PC-3 (cell line): ENCODE measurements at regions not wholly inside any gene's neighbourhood (a gene's known extent, or its start where the extent isn't known, plus 50 kb on each side); places are given as distances from the start of the nearest gene placed in this dataset.

Experiments
- ATAC-seq: fragments of 200-7000 bp; cut with Tn5 transposase; 2 replicates; pipeline ENCODE4 v1.9.1; 2020; ENCODE audit warnings: mild to moderate bottlenecking, moderate library complexity
- BruUV-seq: library from RNA; stranded (reverse); fragments of 400-500 nt; replicated peaks from 2 replicates; lab custom pipeline; 2021; lab: Mats Ljungman, UMichigan
- CTCF ChIA-PET: fragments of 300-600 bp; sonication (Branson Sonifier 250); formaldehyde crosslinking; loops from one replicate; lab custom pipeline; 2022; ENCODE audit warnings: antibody characterized with exemption; lab: Charles Lee
- POLR2A ChIA-PET: fragments of 300-600 bp; sonication (Branson Sonifier 250); formaldehyde crosslinking; loops from one replicate; lab custom pipeline; 2022; ENCODE audit warnings: antibody characterized with exemption; ENCODE audit not compliant: unreplicated experiment; lab: Charles Lee
- DNase-seq: peaks from one replicate; pipeline ENCODE4 v3.0.0-alpha.2; 2015
- H2AFZ ChIP-seq: fragments of 300-600 bp; sonication (generic); 2 replicates; pipeline ENCODE4 v1.6.0; 2016; ENCODE audit warnings: antibody characterized with exemption, low read length
- H3F3A ChIP-seq: fragments of 300-600 bp; sonication (generic); one replicate; pipeline ENCODE4 v1.6.0; 2017; ENCODE audit warnings: antibody characterized with exemption, low read length, control low read depth, mild to moderate bottlenecking; ENCODE audit not compliant: unreplicated experiment
- H3K27ac ChIP-seq: fragments of 300-600 bp; sonication (generic); 2 replicates; pipeline ENCODE4 v1.5.1; 2016; ENCODE audit warnings: mild to moderate bottlenecking, low read length
- H3K27me3 ChIP-seq: fragments of 300-600 bp; sonication (generic); 2 replicates; pipeline ENCODE4 v1.6.1; 2016; ENCODE audit warnings: low read length, mixed read lengths
- H3K36me3 ChIP-seq: fragments of 300-600 bp; sonication (generic); 2 replicates; pipeline ENCODE4 v1.6.1; 2016; ENCODE audit warnings: low read depth, mixed run types, low read length, mixed read lengths
- H3K4me1 ChIP-seq: fragments of 300-600 bp; sonication (generic); 2 replicates; pipeline ENCODE4 v1.5.1; 2016; ENCODE audit warnings: low read length; ENCODE audit not compliant: insufficient read depth
- H3K4me2 ChIP-seq: fragments of 300-600 bp; sonication (generic); 2 replicates; pipeline ENCODE4 v1.6.0; 2016; ENCODE audit warnings: low read length
- H3K4me3 ChIP-seq: fragments of 300-600 bp; sonication (generic); 2 replicates; pipeline ENCODE4 v1.5.1; 2016; ENCODE audit warnings: mild to moderate bottlenecking, low read length, mixed read lengths
- H3K79me2 ChIP-seq: fragments of 300-600 bp; sonication (generic); 2 replicates; pipeline ENCODE4 v1.6.1; 2017; ENCODE audit warnings: low read length, mixed read lengths
- H3K9ac ChIP-seq: fragments of 300-600 bp; sonication (generic); 2 replicates; pipeline ENCODE4 v1.6.0; 2016; ENCODE audit warnings: mild to moderate bottlenecking, low read length
- H3K9me2 ChIP-seq: fragments of 300-600 bp; sonication (generic); replicated peaks from 2 replicates; pipeline ENCODE4 v1.6.1; 2016; ENCODE audit warnings: mixed run types, low read length, mixed read lengths
- H3K9me3 ChIP-seq: fragments of 300-600 bp; sonication (generic); 2 replicates; pipeline ENCODE4 v1.6.1; 2016; ENCODE audit warnings: low read length, mixed read lengths
- H4K20me1 ChIP-seq: fragments of 300-600 bp; sonication (generic); 2 replicates; pipeline ENCODE4 v1.6.1; 2016; ENCODE audit warnings: low read length, mixed read lengths
- EZH2 ChIP-seq: fragments of 300-600 bp; sonication (generic); IDR thresholded peaks from one replicate; pipeline ENCODE4 v1.6.1; 2017; ENCODE audit warnings: antibody characterized with exemption, mild to moderate bottlenecking, low read length; ENCODE audit not compliant: unreplicated experiment
- EZH2phosphoT487 ChIP-seq: fragments of 300-600 bp; sonication (generic); IDR thresholded peaks from 2 replicates; pipeline ENCODE4 v1.6.1; 2018; ENCODE audit warnings: mild to moderate bottlenecking, antibody characterized with exemption, low read length, borderline replicate concordance
- intact Hi-C: fragments of 100-400 bp; cut with micrococcal nuclease; formaldehyde crosslinking; loops from 2 replicates; pipeline ENCODE4 v1.9.0; 2023
- TF ChIP-seq, protein P1 (sequence below): fragments of 300-600 bp; sonication (generic); conservative IDR thresholded peaks from 2 replicates; pipeline ENCODE4 v1.5.1; 2017; ENCODE audit warnings: antibody characterized with exemption, low read depth, mild to moderate bottlenecking, low read length

DNA sequence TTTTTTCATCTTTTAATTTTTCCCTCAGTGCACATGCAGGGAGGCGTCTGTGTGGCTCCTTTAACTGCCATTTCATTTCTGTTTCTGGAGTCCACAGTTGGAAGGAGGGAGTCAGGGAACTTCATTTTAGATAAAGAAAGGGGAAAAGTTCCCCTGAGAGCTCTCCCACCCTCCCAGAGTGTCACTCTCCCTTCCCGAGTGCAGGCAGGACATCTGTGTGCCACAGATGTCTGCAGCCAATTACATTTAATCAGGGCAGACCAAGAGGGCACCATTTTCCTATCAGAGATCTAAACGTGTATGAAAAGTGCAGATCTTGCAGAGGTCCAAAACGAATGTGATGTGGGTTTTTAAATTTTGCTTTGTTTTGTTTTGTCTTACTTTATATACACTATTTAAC lies 96.6 kb downstream of the PXDC1 start:
- intact Hi-C loops, result no loop called here
- Histone ChIP-seq H3K4me2 (no peak overlapping the region), H3F3A (no peaks in the 10 kb centered on the region), H3K27me3 (no peaks in the 10 kb centered on the region), H3K27ac (no peak overlapping the region), H3K9me2 (no peaks in the 10 kb centered on the region), H3K36me3 (no peaks in the 10 kb centered on the region), H2AFZ (no peak overlapping the region), H3K79me2 (no peaks in the 10 kb centered on the region), H4K20me1 (no peaks in the 10 kb centered on the region), H3K4me1 (no peaks in the 10 kb centered on the region), H3K9me3 (no peaks in the 10 kb centered on the region), H3K4me3 (no peak overlapping the region), H3K9ac (no peak overlapping the region)
- DNase-seq (no peak), ATAC-seq (no peak)
- BruUV-seq, result no TSS peak
- ChIA-PET CTCF (no interaction called here), POLR2A (interaction anchor here (0.6 kb wide), 1 partner anchor 912 kb away, joined by 5 read pairs; no protein-coding TSS in a partner anchor)
- TF ChIP-seq EZH2, result no peak
- TF ChIP-seq, protein P1, sequence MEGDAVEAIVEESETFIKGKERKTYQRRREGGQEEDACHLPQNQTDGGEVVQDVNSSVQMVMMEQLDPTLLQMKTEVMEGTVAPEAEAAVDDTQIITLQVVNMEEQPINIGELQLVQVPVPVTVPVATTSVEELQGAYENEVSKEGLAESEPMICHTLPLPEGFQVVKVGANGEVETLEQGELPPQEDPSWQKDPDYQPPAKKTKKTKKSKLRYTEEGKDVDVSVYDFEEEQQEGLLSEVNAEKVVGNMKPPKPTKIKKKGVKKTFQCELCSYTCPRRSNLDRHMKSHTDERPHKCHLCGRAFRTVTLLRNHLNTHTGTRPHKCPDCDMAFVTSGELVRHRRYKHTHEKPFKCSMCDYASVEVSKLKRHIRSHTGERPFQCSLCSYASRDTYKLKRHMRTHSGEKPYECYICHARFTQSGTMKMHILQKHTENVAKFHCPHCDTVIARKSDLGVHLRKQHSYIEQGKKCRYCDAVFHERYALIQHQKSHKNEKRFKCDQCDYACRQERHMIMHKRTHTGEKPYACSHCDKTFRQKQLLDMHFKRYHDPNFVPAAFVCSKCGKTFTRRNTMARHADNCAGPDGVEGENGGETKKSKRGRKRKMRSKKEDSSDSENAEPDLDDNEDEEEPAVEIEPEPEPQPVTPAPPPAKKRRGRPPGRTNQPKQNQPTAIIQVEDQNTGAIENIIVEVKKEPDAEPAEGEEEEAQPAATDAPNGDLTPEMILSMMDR, result no peak
- TF ChIP-seq EZH2phosphoT487, result no peak

DNA sequence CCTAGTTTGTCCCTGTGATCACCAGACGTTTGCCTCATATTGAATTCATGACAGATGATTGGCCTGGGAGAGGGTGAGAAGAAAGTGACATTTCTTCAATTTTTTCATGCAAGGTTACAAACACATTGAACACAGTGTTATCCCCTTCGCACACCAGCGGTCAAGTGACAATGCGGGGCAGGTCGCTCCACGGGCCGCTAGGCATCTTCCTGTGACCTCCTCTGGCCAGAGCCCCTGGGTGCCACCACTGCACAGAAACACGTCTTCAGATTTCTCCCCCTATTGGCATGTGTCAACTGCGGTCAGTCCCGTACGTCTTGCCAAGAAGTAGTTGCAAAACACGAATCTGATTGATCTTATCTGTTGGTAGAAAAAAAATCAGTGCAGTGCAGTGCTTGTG lies 97.1 kb downstream of the PXDC1 start:
- no peaks in the 10 kb centered on the region for H4K20me1 ChIP-seq
- no peaks in the 10 kb centered on the region for H3K4me1 ChIP-seq
- intact Hi-C loops, result no loop called here
- no peaks in the 10 kb centered on the region for H3K36me3 ChIP-seq
- DNase-seq (no peak), ATAC-seq (no peak)
- no peak overlapping the region for H3K27ac ChIP-seq
- H2AFZ ChIP-seq, result no peak overlapping the region
- BruUV-seq, result no TSS peak
- no peaks in the 10 kb centered on the region for H3K9me2 ChIP-seq
- H3K4me3 ChIP-seq, result no peak overlapping the region
- POLR2A ChIA-PET, result no interaction called here
- CTCF ChIA-PET, result no interaction called here
- no peaks in the 10 kb centered on the region for H3K79me2 ChIP-seq
- no peak for TF ChIP-seq EZH2
- no peak for TF ChIP-seq EZH2phosphoT487
- TF ChIP-seq, protein P1, result no peak
- no peak overlapping the region for H3K9ac ChIP-seq
- H3K9me3 ChIP-seq, result no peaks in the 10 kb centered on the region
- no peaks in the 10 kb centered on the region for H3K27me3 ChIP-seq
- H3F3A ChIP-seq, result no peaks in the 10 kb centered on the region
- H3K4me2 ChIP-seq, result no peak overlapping the region

DNA sequence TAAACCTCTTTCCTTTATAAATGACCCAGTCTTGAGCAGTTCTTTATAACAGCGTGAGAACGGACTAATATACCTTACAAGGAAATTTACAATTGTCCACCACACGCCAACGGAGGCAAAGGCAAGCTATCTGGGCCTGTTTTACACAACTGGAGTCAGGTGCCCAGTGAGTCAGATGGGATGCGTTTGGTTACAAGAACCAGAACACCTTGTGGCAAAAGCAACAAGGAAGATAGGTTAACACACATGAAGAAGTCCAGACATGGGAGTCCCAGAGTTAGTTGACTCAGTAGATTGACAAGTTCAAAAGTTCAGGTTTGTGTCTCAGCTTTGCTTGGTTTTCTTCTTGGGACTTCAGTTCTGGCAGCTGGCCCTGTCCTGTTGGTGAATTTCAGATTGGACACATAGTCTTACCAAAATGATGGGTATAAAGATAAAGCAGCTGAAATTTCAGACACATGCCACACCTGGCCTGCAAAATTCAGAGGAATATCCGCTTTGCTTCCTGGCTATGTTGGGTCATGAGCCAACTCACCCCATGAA lies 97.9 kb downstream of the PXDC1 start:
- TF ChIP-seq EZH2phosphoT487 (no peak), EZH2 (no peak)
- TF ChIP-seq, protein P1, result no peak

More for the DNA sequence above, 97.9 kb downstream of the PXDC1 start:
- H3F3A ChIP-seq, result no peaks in the 10 kb centered on the region
- no peak overlapping the region for H2AFZ ChIP-seq
- H3K27ac ChIP-seq, result no peak overlapping the region
- no peaks in the 10 kb centered on the region for H3K79me2 ChIP-seq
- ATAC-seq (no peak), DNase-seq (no peak)
- no peak overlapping the region for H3K9ac ChIP-seq
- H3K4me3 ChIP-seq, result no peak overlapping the region
- BruUV-seq, result no TSS peak
- ChIA-PET POLR2A (interaction anchor here (0.6 kb wide), 1 partner anchor 378 kb away, joined by 4 read pairs; no protein-coding TSS in a partner anchor), CTCF (no interaction called here)
- no peak overlapping the region for H3K4me2 ChIP-seq
- H3K9me2 ChIP-seq, result no peaks in the 10 kb centered on the region
- no peaks in the 10 kb centered on the region for H3K9me3 ChIP-seq
- H3K36me3 ChIP-seq, result no peaks in the 10 kb centered on the region
- H3K4me1 ChIP-seq, result no peaks in the 10 kb centered on the region
- H4K20me1 ChIP-seq, result no peaks in the 10 kb centered on the region
- no peaks in the 10 kb centered on the region for H3K27me3 ChIP-seq
- intact Hi-C loops, result no loop called here
